Central memory CD4-positive, alpha-beta T cell (primary cell): ENCODE measurements at regions not wholly inside any gene's neighbourhood (a gene's known extent, or its start where the extent isn't known, plus 50 kb on each side); places are given as distances from the start of the nearest gene placed in this dataset.

ENCODE experiments used
- DNase-seq: peaks from one replicate; pipeline ENCODE4 v3.0.0; 2022

DNA sequence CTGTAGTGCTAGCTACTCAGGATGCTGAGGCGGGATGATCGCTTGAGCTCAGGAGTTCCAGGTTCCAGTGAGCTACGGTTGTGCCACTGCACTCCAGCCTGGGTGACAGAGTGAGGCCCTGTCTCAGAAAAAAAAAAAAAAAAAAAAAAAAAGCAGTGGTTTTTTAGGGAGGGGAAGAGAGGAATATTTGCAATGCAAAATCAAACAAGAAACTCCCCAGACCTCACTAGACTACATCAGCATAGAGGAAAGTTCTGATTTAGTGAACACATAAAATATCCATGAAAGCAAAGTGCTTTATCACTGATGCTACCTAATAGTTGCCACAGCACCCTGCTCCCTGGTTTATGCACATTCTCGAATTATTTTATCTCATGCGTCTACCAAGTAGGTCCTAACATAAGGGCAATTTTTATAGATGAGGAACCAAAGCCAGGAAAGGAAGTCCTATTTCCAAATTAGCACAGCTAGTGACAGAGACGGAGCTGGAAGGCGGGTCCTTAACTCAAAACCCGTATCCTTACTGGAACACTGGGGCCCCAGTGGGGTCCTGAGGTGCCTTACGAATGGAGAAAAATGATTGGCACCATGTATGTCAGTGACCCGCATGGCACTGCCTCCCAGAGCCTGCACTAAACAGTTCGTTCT is 50.7 kb upstream of the GPR157 start:
- no peak for DNase-seq

DNA sequence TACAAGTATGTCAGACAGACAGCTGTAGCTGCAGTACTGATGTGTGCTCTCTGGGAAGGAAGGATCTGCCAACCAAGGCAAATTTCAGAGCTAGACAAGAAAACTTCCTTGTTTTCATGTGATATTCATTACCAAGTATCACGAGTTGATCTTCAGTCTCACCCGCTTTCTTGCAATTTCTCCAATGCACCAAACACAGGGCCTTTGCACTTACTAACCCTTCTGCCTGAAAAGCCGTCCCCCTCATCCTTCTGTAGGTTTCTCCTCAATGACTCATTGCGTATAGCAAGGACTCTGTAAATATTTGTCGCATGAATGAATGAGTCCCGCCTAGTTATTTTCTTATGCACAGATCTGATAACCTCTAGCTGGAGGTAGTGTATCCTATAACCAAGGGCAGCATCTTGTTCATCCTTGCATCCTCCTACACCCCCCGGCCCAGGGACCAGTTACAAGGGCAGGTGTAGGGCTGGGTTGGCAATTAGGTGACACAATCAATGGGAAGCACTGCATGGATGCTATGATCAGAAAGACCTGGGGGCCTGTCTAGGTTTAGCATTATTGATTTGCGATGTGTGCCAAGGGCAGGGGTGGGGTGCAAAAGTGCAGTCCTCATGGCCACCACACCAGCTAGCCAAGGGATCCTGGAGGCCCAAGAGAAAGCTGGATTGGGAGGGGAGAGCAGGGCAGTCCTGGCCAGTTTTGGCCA is 51.4 kb upstream of the GPR157 start:
- no peak for DNase-seq

DNA sequence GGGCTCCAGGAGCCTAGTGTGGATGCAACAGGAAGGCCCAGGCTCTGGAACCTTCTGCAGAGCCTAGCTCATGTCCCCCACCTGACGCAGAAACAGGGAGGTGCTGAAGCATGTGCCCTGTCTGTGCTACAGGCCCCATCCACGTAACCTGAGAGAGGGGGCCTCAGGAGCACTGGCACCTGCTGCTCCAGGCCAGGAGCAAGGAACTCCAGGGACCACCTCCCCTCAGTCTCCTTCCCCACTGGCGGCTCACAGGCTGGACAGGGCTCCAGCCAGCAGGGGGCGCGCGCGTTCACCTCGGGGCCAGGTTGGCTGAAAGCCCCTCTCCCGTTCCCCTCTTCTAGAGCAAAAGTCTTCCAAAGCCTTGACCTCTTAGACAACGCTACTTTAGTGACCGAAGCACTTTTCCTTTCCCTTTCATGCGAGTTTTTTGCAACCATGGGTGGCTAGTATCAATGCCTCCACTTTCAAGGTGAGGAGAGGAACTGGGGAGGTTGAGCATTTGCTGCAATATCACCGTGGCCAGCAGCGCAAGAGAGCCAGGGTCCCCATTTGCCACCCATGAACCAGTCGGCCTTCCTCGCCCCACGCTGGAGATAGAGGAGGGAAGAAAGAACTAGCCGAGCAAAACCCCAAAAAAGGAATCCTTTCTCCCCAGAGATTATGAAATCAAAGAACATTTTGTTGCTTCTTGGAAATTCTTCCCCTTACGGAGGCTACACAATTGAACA is 52.4 kb upstream of the GPR157 start:
- peak; percentile 48 for DNase-seq

DNA sequence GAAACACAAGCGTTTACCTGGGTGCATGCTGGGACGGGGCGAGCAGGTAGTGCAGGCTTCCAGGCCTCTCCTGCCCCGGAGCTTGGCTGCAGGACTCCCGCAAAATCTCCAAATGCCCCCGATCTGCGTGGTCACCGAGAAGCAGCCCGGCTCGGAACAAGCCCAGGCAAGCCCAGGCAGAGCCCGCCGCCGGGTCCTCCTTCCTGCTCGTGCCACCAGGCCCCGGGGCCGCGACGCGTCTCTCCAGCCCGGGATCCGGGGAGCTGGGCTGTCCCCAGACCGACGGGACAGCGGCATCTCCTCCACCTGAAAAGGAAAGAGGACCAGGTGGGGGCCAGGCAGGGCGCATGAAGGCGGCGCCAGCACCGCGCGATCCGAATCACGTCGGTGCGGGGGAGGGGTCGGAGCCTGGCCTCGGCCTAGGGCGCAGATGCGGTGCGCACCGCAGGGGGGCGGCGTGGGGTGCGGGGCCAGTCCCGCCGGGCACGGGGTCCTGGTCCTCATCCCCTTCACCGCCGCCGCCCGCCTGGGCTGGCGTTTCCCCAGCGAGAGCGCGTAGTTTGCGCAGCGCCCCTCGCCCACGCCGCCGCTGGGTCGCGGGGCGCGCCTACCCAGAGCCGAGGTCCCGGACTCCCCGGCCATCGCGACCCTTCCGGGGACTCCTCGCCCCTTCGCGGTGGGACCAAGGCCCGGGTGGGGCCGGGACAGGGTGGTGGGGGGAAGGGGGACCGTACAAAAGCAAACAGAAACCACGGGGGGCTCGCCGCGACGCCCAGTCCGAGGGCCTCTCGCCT is 52.4 kb upstream of the H6PD start:
- DNase-seq, result no peak

DNA sequence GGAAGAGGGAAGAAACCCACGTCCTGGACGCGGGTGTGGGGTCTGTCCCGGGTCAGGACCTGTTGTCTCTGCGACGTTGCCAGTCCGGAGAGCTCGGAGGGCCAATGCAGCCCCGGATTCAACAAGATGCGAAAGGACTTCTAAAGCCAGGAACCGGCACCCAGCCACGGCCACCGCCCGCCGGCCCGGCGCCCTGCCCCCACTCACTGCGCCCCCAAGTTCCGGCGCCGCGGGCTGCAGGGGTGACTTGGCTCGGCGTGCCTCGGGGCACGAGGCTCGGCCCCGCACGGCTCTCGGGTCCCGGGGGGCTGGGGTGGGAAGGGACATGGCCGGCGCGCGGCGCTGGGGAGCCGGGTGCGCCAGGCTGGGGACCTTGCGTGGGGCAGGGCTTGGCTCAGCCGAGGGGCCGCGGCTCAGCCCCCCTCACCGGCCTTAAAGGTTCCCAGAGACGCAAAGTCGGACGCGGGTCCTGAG is 51.8 kb upstream of the H6PD start:
- no peak for DNase-seq

DNA sequence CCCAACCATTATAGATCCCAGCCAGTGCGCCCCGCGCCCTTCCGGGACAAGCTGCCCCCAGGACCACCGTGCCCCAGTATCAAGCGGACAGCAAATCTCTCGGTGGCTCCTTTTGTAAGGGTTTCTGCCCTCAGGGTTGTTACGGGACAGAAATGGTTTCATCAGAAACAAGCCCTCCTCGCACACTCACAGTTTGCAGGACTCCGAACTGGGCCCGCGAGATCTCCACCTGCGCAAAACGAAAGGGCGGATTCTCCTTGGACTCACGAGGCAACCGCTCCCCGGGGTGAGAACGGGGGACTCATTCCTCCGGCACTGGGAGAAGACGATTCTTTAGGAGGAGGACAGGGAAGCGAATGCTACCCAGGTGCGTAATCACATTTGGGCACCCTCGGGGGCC is 51.1 kb upstream of the H6PD start:
- DNase-seq, result no peak

DNA sequence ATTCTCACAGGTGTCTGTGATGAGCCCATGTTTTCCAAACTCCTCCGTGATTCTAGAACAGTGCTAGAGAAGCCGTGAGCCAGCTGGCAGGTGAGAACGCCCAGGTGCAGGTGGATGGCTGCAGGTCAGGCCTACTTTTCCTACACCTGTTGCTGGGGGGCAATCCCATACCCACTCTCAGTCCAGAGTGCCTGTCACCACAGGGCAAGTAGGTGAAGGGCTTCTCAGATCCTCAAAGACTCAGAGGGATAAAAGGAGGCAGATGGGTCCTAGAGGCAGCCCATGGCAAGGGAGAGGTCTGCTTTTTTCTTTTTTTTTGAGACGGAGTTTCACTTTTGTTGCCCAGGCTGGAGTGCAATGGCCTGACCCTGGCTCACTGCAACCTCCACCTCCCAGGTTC is 50.7 kb upstream of the H6PD start:
- DNase-seq, result no peak

DNA sequence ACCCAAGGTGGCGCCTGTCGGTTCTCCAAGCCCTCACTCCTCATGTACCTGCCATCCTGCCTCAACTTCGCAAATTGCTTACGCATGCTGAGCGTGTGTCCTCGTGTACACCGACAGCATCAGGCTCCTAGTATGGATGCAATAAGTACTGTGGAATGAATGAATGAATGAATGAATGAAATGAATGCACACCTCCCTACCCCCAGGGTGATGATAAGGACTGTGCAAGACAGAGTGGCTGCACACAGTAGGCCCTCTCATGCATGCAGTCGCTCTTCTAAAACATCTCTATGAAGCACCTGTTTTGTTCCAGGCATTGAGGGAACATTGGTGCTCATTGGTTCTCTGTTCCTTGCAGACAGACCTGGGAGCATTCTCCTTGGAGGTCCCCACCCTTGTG is 49.8 kb upstream of the H6PD start:
- no peak for DNase-seq
